ENCODE measurements at regions not wholly inside any gene's neighbourhood (a gene's known extent, or its start where the extent isn't known, plus 50 kb on each side); places are given as distances from the start of the nearest gene placed in this dataset.
A peak's percentile ranks its signal among the peaks of the same experiment; 100 is the strongest.

GRCh38 chr7:118082506-118082905, 101.5 kb upstream of the LSM8 start:
- Histone ChIP-seq H3K36me3 (no peaks in the 10 kb centered on the region), H3K9me3 (no peaks in the 10 kb centered on the region), H3K27me3 (no peaks in the 10 kb centered on the region), H3K27ac (no peak overlapping the region), H3K4me1 (no peaks in the 10 kb centered on the region), H3K4me3 (no peak overlapping the region)
- DNase-seq (no peak), ATAC-seq (no peak)
- intact Hi-C loops (cut with DNase I), result no loop called here
- TF ChIP-seq, protein P1, sequence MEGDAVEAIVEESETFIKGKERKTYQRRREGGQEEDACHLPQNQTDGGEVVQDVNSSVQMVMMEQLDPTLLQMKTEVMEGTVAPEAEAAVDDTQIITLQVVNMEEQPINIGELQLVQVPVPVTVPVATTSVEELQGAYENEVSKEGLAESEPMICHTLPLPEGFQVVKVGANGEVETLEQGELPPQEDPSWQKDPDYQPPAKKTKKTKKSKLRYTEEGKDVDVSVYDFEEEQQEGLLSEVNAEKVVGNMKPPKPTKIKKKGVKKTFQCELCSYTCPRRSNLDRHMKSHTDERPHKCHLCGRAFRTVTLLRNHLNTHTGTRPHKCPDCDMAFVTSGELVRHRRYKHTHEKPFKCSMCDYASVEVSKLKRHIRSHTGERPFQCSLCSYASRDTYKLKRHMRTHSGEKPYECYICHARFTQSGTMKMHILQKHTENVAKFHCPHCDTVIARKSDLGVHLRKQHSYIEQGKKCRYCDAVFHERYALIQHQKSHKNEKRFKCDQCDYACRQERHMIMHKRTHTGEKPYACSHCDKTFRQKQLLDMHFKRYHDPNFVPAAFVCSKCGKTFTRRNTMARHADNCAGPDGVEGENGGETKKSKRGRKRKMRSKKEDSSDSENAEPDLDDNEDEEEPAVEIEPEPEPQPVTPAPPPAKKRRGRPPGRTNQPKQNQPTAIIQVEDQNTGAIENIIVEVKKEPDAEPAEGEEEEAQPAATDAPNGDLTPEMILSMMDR (IDR thresholded peaks at IDR 0.05), result no peak

DNA sequence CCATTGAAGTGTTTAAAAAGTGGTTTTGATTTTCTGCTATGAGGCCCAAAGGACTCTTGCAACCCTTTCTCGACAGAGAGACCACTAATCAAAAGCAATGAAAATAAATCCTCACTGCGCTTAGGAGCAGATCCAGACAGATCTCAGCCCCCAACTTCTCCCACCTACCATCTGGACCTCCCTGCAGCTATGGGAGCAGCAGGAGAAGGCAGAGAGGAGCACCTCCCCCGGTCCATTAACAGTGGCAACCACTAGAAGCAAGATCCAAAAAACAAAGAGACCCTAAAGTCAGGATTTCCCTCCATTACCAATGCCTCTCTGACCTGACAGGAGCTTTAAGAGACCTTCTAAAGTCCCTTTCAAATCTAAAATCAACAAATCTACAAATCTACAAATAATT, 99.0 kb upstream of the LSM8 start:
- intact Hi-C loops (cut with DNase I), result no loop called here
- no peak for ATAC-seq
- Histone ChIP-seq H3K36me3 (no peaks in the 10 kb centered on the region), H3K27me3 (no peaks in the 10 kb centered on the region), H3K27ac (no peak overlapping the region), H3K4me1 (no peaks in the 10 kb centered on the region), H3K9me3 (no peaks in the 10 kb centered on the region), H3K4me3 (no peak overlapping the region)
- DNase-seq, result no peak
- TF ChIP-seq, protein P1 (IDR thresholded peaks at IDR 0.05), result no peak

- H3K36me3 ChIP-seq, result no peaks in the 10 kb centered on the region
- intact Hi-C loops (cut with DNase I), result no loop called here
- ATAC-seq (no peak), DNase-seq (no peak)
- no peaks in the 10 kb centered on the region for H3K9me3 ChIP-seq
- H3K27me3 ChIP-seq, result no peaks in the 10 kb centered on the region
- no peaks in the 10 kb centered on the region for H3K4me1 ChIP-seq
- no peak overlapping the region for H3K4me3 ChIP-seq
- TF ChIP-seq, protein P1 (IDR thresholded peaks at IDR 0.05), result no peak
- no peak overlapping the region for H3K27ac ChIP-seq
Observed at GRCh38 chr7:118087126-118087525, 96.8 kb upstream of the LSM8 start.

DNA sequence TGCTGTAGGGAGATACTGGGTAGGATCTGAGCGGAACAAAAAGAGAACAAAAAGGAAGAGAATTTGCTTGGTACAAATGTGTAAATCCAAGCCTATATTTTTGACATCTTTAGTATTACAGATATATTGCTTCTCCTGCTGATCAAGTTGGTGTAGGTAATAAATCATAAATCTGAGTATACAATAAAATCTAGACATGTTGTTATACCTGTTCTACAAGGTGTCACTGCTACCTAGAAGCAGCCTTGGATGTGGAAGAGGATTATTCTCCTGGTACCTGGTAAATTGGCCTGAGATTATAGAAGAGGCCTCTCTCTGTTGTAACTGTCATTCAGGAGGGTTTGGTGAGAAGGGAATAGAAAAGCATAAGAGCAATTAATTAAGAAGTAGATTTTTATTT, 89.9 kb upstream of the LSM8 start:
- no peaks in the 10 kb centered on the region for H3K4me1 ChIP-seq
- no peaks in the 10 kb centered on the region for H3K27me3 ChIP-seq
- H3K36me3 ChIP-seq, result no peaks in the 10 kb centered on the region
- no peaks in the 10 kb centered on the region for H3K9me3 ChIP-seq
- DNase-seq, result no peak
- intact Hi-C loops (cut with DNase I), result no loop called here
- TF ChIP-seq, protein P1 (IDR thresholded peaks at IDR 0.05), result no peak
- ATAC-seq, result no peak
- H3K4me3 ChIP-seq, result no peak overlapping the region
- H3K27ac ChIP-seq, result no peak overlapping the region

GRCh38 chr7:118104812-118105441, 79.0 kb upstream of the LSM8 start:
- DNase-seq, result no peak
- H3K4me1 ChIP-seq, result no peaks in the 10 kb centered on the region
- TF ChIP-seq, protein P1 (IDR thresholded peaks at IDR 0.05), result peak; percentile 56

DNA sequence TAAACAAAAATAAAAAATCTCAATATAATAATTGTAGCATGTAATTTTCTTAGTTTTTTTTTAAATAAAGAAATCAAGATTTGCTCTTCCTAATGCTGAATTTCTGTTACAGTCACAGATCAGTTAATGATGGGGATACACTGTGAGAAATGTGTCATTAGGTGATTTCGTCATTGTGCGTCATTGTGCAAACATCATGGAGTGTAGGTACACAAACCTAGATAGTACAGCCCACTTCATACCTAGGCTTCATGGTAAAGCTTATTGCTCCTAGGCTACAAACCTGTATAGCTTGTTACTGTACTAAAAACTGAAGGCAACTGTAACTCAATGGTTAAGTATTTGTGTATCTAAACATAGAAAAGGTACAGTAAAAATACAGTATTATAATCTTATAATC, 74.4 kb upstream of the LSM8 start:
- Histone ChIP-seq H3K4me1 (no peaks in the 10 kb centered on the region), H3K36me3 (no peaks in the 10 kb centered on the region), H3K9me3 (no peaks in the 10 kb centered on the region), H3K4me3 (no peak overlapping the region), H3K27ac (no peak overlapping the region), H3K27me3 (no peaks in the 10 kb centered on the region)
- intact Hi-C loops (cut with DNase I), result no loop called here
- TF ChIP-seq, protein P1 (IDR thresholded peaks at IDR 0.05), result no peak
- ATAC-seq (peak; percentile 53), DNase-seq (no peak)

More at GRCh38 chr7:118104812-118105441, 79.0 kb upstream of the LSM8 start:
- H3K9me3 ChIP-seq, result no peaks in the 10 kb centered on the region
- no peaks in the 10 kb centered on the region for H3K36me3 ChIP-seq
- no peak overlapping the region for H3K27ac ChIP-seq
- H3K4me3 ChIP-seq, result no peak overlapping the region
- no peak for ATAC-seq
- intact Hi-C loops (cut with DNase I), result no loop called here
- H3K27me3 ChIP-seq, result no peaks in the 10 kb centered on the region
